HepG2 (cell line): ENCODE measurements at regions not wholly inside any gene's neighbourhood (a gene's known extent, or its start where the extent isn't known, plus 50 kb on each side); places are given as distances from the start of the nearest gene placed in this dataset.
"Not testable (repeated sequence)": the region's sequence is repeated elsewhere in the genome, so short reads cannot be mapped to it uniquely, and the experiment has no call there.

ENCODE experiments used
- ATAC-seq: fragments of 200-7000 bp; cut with Tn5 transposase; 3 replicates; pipeline ENCODE4 v1.9.1; 2020; ENCODE audit warnings: mild to moderate bottlenecking, moderate library complexity
- BruUV-seq: library from RNA; stranded (reverse); fragments of 400-500 nt; replicated peaks from 2 replicates; lab custom pipeline; 2021; lab: Mats Ljungman, UMichigan
- CTCF ChIA-PET: fragments of 300-600 bp; formaldehyde crosslinking; extraction: SDS; loops from one replicate; lab custom pipeline; 2021; ENCODE audit warnings: low total read pairs, inconsistent platforms, low intra/inter-chr PET ratio; lab: Yijun Ruan, JAX
- POLR2A ChIA-PET: fragments of 350-600 bp; sonication (Branson Sonifier 250); formaldehyde crosslinking; loops from one replicate; lab custom pipeline; 2020; ENCODE audit warnings: antibody characterized with exemption, inconsistent platforms; lab: Yijun Ruan, JAX
- DNase-seq: peaks from one replicate; pipeline ENCODE4 v3.0.0-alpha.2; 2015; ENCODE audit warnings: low spot score
- FAIRE-seq: peaks from 3 replicates; lab custom pipeline; 2011; peaks lifted over from hg19 to GRCh38; lab: Jason Lieb, UNC
- H2AFZ ChIP-seq: one replicate; pipeline ENCODE4 v1.6.1; 2011; ENCODE audit warnings: low read length, inconsistent platforms
- H3K27ac ChIP-seq: fragments of 300-600 bp; 3 replicates; pipeline ENCODE4 v1.8.0; 2011; ENCODE audit warnings: mixed run types, mild to moderate bottlenecking, mixed read lengths, low read length, inconsistent platforms; ENCODE audit not compliant: insufficient read depth; ENCODE audit errors: extremely low read length
- H3K27me3 ChIP-seq, 2 experiments: fragments of 200-600 bp in 1 of 2; 2 replicates in 1 of 2; 3 replicates in 1 of 2; pipeline versions ENCODE4 v1.6.0 to v1.8.0; 2011; ENCODE audit warnings: low read length in 2 of 2, mild to moderate bottlenecking in 2 of 2, moderate library complexity in 2 of 2, inconsistent platforms in 1 of 2; ENCODE audit not compliant: insufficient read depth in 2 of 2, control insufficient read depth in 1 of 2
- H3K36me3 ChIP-seq, 2 experiments: fragments of 200-600 bp in 1 of 2; replicated peaks in 1 of 2; 2 replicates in 1 of 2; 3 replicates in 1 of 2; pipeline versions ENCODE4 v1.5.1 to v1.8.0; 2011; ENCODE audit warnings: low read length in 2 of 2, inconsistent platforms in 1 of 2; ENCODE audit not compliant: insufficient read depth in 2 of 2, control insufficient read depth in 1 of 2
- H3K4me1 ChIP-seq: 2 replicates; pipeline ENCODE4 v1.5.1; 2012; ENCODE audit warnings: low read length, inconsistent platforms; ENCODE audit not compliant: insufficient read depth
- H3K4me2 ChIP-seq: 2 replicates; pipeline ENCODE4 v1.6.0; 2011; ENCODE audit warnings: low read depth, low read length, inconsistent platforms
- H3K4me3 ChIP-seq, 3 experiments: fragments of 200-600 bp in 1 of 3; sonication (generic), shearing (Covaris generic) in 1 of 3; replicated peaks in 1 of 3; 2 replicates each; pipeline ENCODE4 v1.5.1; 2011 to 2016; ENCODE audit warnings: low read length in 3 of 3, inconsistent platforms in 2 of 3, low read depth in 2 of 3, mild to moderate bottlenecking in 2 of 3, control low read depth in 1 of 3, mixed read lengths in 1 of 3; ENCODE audit not compliant: insufficient read depth in 1 of 3
- H3K79me2 ChIP-seq: one replicate; pipeline ENCODE4 v1.6.1; 2011; ENCODE audit warnings: low read length, inconsistent platforms; ENCODE audit not compliant: insufficient read depth
- H3K9ac ChIP-seq: 2 replicates; pipeline ENCODE4 v1.6.0; 2011; ENCODE audit warnings: mild to moderate bottlenecking, low read depth, low read length, inconsistent platforms; ENCODE audit not compliant: insufficient read depth
- H3K9me3 ChIP-seq: 2 replicates; pipeline ENCODE4 v1.5.1; 2012; ENCODE audit warnings: mild to moderate bottlenecking, low read length
- H4K20me1 ChIP-seq: 2 replicates; pipeline ENCODE4 v1.6.0; 2011; ENCODE audit warnings: inconsistent platforms, mild to moderate bottlenecking, low read length, moderate library complexity; ENCODE audit not compliant: insufficient read depth
- WGBS: methylation state at CpG from one replicate; pipeline ENCODE4 v1.1.6; 2017; ENCODE audit warnings: low lambda C conversion rate; 5-methylcytosine and 5-hydroxymethylcytosine counted together
- in situ Hi-C: cut with HindIII; loops from 2 replicates; pipeline ENCODE4 v1.10.0; 2017; ENCODE audit warnings: low pct_unique_long_range_greater_than_20kb; ENCODE audit not compliant: extremely low pct_ligation_motif_present
- intact Hi-C: fragments of 100-400 bp; cut with micrococcal nuclease; formaldehyde crosslinking; loops from one replicate; pipeline ENCODE4 v1.10.0; 2022; ENCODE audit not compliant: unreplicated experiment

DNA sequence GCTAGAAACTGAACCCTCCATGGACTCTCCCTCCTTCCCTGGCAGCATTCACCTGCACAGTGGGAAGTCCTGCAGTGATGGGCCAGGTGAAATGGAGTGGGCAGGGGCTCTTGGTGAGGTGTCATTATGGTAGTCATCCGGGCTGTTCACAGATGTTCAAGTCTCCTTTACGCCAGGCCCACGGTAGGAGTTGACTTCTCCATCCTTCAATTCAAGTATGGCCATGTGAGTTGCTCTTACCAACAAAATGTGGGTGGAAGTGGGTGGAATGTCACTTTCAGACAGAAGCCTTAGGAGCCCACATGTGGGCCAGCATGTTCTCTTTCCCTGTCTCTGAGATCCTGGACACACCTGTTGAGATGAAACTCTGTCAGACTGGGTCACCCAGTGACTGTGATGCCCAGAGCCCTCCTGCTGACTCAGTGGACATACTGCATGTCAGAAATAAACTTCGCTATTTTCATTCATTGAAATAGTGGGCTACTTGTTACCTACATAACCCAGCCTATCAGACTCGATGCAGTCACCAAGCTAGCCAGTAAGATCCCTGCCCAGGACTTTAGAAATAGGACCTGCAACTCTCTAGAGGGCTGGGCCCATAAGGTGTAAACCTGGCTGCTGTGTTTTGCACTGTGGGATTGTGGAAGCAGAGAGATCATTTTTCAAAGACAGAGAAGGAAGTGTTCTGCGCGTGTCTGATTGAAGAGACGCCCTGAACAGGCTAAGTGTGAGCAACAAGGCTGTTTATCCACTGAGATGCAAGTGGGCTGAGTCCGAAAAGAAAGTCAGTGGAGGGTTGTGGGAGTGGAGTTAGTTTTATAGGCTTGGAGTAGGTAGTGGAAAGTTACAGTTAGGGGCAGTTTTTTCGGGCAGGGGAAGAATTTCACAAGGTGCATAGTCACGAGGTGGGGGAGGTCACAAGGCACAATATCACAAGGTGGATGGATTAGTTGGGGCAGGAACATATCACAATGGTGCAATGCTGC lies 174.4 kb downstream of the TRIM43 start:
- intact Hi-C loops, H3K4me3 ChIP-seq, H3K4me1 ChIP-seq, H3K4me2 ChIP-seq, BruUV-seq, ATAC-seq, H3K36me3 ChIP-seq, H4K20me1 ChIP-seq, H3K9me3 ChIP-seq, H2AFZ ChIP-seq, POLR2A ChIA-PET, H3K27me3 ChIP-seq, DNase-seq, H3K9ac ChIP-seq, H3K79me2 ChIP-seq, CTCF ChIA-PET, H3K27ac ChIP-seq, in situ Hi-C loops, FAIRE-seq: not testable (repeated sequence)
- WGBS: 28% methylated on average over 10 of the region's 11 CpGs

GRCh38 chr2:95767531-95767930 lies 175.7 kb downstream of the TRIM43 start:
- WGBS: 8% methylated on average over 4 of the region's 4 CpGs
- POLR2A ChIA-PET, H3K9me3 ChIP-seq, H3K36me3 ChIP-seq, FAIRE-seq, H3K9ac ChIP-seq, BruUV-seq, H4K20me1 ChIP-seq, H3K27me3 ChIP-seq, H3K27ac ChIP-seq, CTCF ChIA-PET, intact Hi-C loops, H3K4me2 ChIP-seq, in situ Hi-C loops, H3K4me1 ChIP-seq, H3K79me2 ChIP-seq, DNase-seq, H3K4me3 ChIP-seq, ATAC-seq, H2AFZ ChIP-seq: not testable (repeated sequence)

GRCh38 chr2:95767950-95768349 lies 176.1 kb downstream of the TRIM43 start:
- intact Hi-C loops, BruUV-seq, CTCF ChIA-PET, H3K9me3 ChIP-seq, H3K4me2 ChIP-seq, H3K36me3 ChIP-seq, H3K79me2 ChIP-seq, H3K27ac ChIP-seq, ATAC-seq, in situ Hi-C loops, H2AFZ ChIP-seq, H3K4me1 ChIP-seq, FAIRE-seq, DNase-seq, H3K4me3 ChIP-seq, H3K27me3 ChIP-seq, H4K20me1 ChIP-seq, POLR2A ChIA-PET, H3K9ac ChIP-seq: not testable (repeated sequence)
- WGBS: 30% methylated on average over 2 of the region's 3 CpGs

- FAIRE-seq: not testable (repeated sequence)
Measured at GRCh38 chr2:95769256-95769655, 177.5 kb downstream of the TRIM43 start.

More at GRCh38 chr2:95769256-95769655, 177.5 kb downstream of the TRIM43 start:
- WGBS: 68% methylated on average over 1 of the region's 1 CpG
- CTCF ChIA-PET, H3K4me1 ChIP-seq, H3K4me3 ChIP-seq, H3K27me3 ChIP-seq, ATAC-seq, H3K9me3 ChIP-seq, intact Hi-C loops, H3K36me3 ChIP-seq, H3K79me2 ChIP-seq, H4K20me1 ChIP-seq, POLR2A ChIA-PET, in situ Hi-C loops, H3K9ac ChIP-seq, H2AFZ ChIP-seq, DNase-seq, BruUV-seq, H3K4me2 ChIP-seq, H3K27ac ChIP-seq: not testable (repeated sequence)
